AG04450 (cell line): ENCODE measurements at regions not wholly inside any gene's neighbourhood (a gene's known extent, or its start where the extent isn't known, plus 50 kb on each side); places are given as distances from the start of the nearest gene placed in this dataset.
"Not testable (repeated sequence)": the region's sequence is repeated elsewhere in the genome, so short reads cannot be mapped to it uniquely, and the experiment has no call there.

Experiments
- CTCF ChIA-PET: fragments of 300-600, 350-600 bp; formaldehyde crosslinking; extraction: SDS; loops from one replicate; lab custom pipeline; 2022; ENCODE audit warnings: antibody characterized with exemption, inconsistent platforms; lab: Charles Lee
- POLR2A ChIA-PET: fragments of 350-600 bp; formaldehyde crosslinking; extraction: SDS; loops from one replicate; lab custom pipeline; 2021; ENCODE audit warnings: antibody characterized with exemption, inconsistent platforms; lab: Yijun Ruan, JAX
- DNase-seq: peaks from one replicate; pipeline ENCODE4 v3.0.0-alpha.2; 2011; ENCODE audit warnings: low read depth, low spot score
- H3K27ac ChIP-seq: one replicate; pipeline ENCODE4 v1.5.1; 2012; ENCODE audit warnings: low read depth, low read length, control low read depth
- H3K27me3 ChIP-seq: one replicate; pipeline ENCODE4 v1.6.0; 2012; ENCODE audit warnings: low read length; ENCODE audit not compliant: control insufficient read depth, insufficient read depth
- H3K4me3 ChIP-seq: 2 replicates; pipeline ENCODE4 v1.5.1; 2011; ENCODE audit warnings: mild to moderate bottlenecking, low read depth, low read length, control low read depth
- H3K9me3 ChIP-seq: 2 replicates; pipeline ENCODE4 v1.5.1; 2012; ENCODE audit warnings: low read length; ENCODE audit not compliant: control insufficient read depth, insufficient read depth
- TF ChIP-seq, protein P1 (sequence below): IDR thresholded peaks from 2 replicates; pipeline ENCODE4 v1.5.1; 2011; ENCODE audit warnings: low read depth, low read length, control low read depth, inconsistent platforms

DNA sequence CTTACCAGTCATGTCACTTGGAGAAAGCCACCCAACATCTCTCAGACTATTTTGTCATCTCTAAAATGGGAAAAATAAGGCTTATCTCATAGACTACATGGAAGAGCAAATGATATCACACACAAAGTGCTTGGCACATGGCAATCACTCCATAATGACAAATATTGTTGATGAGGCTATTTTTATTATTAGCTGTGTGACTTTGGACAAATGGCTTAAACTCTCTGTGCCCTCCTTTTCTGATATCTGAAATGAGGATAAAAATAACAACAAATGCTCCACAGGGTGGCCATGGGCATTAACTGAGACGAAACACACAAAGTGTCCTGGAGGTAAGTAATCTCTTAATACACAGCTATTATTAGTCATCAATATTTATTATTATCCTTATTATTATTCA, 125.5 kb upstream of the HAND1 start:
- Histone ChIP-seq H3K4me3 (no peak overlapping the region), H3K27ac (no peak overlapping the region), H3K9me3 (no peaks in the 10 kb centered on the region), H3K27me3 (peaks cover 25% of the 10 kb centered on the region)
- no peak for DNase-seq
- ChIA-PET CTCF (interaction anchor here (0.6 to 1.3 kb wide), 3 partner anchors 531 to 1161 kb away, joined by 3 read pairs; no protein-coding TSS in a partner anchor), POLR2A (interaction anchor here (0.8 kb wide), 1 partner anchor 199 kb away, joined by 3 read pairs; no protein-coding TSS in a partner anchor)
- TF ChIP-seq, protein P1, sequence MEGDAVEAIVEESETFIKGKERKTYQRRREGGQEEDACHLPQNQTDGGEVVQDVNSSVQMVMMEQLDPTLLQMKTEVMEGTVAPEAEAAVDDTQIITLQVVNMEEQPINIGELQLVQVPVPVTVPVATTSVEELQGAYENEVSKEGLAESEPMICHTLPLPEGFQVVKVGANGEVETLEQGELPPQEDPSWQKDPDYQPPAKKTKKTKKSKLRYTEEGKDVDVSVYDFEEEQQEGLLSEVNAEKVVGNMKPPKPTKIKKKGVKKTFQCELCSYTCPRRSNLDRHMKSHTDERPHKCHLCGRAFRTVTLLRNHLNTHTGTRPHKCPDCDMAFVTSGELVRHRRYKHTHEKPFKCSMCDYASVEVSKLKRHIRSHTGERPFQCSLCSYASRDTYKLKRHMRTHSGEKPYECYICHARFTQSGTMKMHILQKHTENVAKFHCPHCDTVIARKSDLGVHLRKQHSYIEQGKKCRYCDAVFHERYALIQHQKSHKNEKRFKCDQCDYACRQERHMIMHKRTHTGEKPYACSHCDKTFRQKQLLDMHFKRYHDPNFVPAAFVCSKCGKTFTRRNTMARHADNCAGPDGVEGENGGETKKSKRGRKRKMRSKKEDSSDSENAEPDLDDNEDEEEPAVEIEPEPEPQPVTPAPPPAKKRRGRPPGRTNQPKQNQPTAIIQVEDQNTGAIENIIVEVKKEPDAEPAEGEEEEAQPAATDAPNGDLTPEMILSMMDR: no peak

DNA sequence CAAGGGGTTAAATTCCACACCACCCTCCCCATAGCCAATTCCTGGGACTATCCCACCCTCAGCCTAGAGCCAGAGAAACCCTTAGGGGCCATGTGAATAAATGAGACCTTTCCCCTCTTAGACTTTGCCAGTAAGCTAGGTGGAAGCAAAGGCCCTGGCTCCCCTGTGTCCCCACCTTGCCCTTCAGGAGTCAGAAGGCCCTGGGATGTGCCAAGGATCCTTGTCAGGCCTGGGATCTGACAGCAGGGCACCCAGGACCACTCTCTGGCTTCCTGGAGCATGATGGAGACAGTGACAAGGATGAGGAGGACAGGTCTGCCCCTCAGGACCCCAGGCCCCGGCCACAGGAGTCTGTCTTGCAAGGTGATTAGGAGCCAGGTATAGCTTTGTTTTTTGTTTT, 125.0 kb upstream of the HAND1 start:
- no peak overlapping the region for H3K4me3 ChIP-seq
- peaks cover 22% of the 10 kb centered on the region for H3K27me3 ChIP-seq
- POLR2A ChIA-PET: interaction anchor here (0.8 kb wide), 1 partner anchor 199 kb away, joined by 3 read pairs; no protein-coding TSS in a partner anchor
- no peaks in the 10 kb centered on the region for H3K9me3 ChIP-seq
- CTCF ChIA-PET: interaction anchor here (0.6 to 1.3 kb wide), 3 partner anchors 531 to 1161 kb away, joined by 3 read pairs; no protein-coding TSS in a partner anchor
- TF ChIP-seq, protein P1: no peak
- H3K27ac ChIP-seq: no peak overlapping the region
- no peak for DNase-seq

DNA sequence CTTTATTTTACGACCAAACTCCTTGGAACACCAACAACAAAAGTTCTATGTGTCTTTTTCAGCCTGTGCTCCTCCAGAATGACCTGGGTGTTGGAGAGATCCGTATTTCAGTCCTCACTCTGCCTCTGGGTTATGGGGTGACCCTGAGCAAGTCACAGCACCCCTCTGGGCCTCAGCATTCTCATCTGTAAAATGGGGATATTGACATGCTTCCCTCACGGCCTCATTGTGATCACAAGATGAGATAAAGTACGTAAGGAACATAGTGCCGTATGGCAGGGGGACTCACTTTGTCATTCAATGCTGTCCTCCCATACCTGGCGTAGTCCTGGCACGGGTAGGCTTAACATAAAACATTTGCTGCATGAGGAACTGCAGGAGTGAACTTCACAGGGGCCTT, 123.0 kb upstream of the HAND1 start:
- no peaks in the 10 kb centered on the region for H3K9me3 ChIP-seq
- CTCF ChIA-PET: interaction anchor here (0.6 kb wide), 1 partner anchor 268 kb away, joined by 3 read pairs; no protein-coding TSS in a partner anchor
- POLR2A ChIA-PET: no interaction called here
- no peak for DNase-seq
- H3K27ac ChIP-seq: no peak overlapping the region
- no peak overlapping the region for H3K4me3 ChIP-seq
- peaks cover 8% of the 10 kb centered on the region for H3K27me3 ChIP-seq
- TF ChIP-seq, protein P1: no peak

DNA sequence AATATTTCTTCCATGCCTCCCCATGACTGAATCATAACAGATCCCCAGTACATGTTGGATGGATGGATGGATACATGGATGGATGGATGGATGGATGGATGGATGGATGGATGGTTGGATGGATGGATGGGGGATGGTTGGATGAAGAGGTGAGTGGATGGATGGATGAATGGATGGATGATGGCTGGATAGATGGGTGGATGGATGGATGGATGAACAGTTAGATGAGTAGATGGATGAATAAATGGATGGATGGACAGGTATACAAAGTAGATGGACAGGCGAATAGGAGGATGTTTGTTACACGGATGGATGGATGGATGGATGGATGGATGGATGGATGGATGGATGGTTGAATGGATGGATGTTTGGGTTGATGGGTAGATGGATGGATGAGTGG, 120.0 kb upstream of the HAND1 start:
- CTCF ChIA-PET: no interaction called here
- peaks cover 3% of the 10 kb centered on the region for H3K27me3 ChIP-seq
- no peak overlapping the region for H3K27ac ChIP-seq
- H3K9me3 ChIP-seq: no peaks in the 10 kb centered on the region
- POLR2A ChIA-PET: no interaction called here
- no peak overlapping the region for H3K4me3 ChIP-seq
- DNase-seq: no peak
- TF ChIP-seq, protein P1: no peak

DNA sequence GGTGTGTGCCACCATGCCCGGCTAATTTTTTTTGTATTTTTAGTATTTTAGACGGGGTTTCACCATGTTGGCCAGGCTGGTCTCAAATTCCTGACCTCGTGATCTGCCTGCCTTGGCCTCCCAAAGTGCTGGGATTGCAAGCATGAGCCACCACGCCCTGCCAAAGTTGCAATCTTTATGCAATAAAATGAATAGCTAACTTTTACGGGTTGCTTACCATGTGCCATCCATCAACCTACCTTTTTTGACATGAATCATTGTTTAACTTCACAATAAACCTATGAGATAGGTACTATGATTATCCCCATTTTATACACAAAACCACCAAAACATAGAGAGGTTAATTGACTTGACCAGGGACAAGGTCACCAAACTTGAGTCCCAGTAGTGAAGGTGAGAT, 118.8 kb upstream of the HAND1 start:
- H3K27ac ChIP-seq, H3K4me3 ChIP-seq, H3K9me3 ChIP-seq, H3K27me3 ChIP-seq, POLR2A ChIA-PET, DNase-seq: not testable (repeated sequence)
- CTCF ChIA-PET: interaction anchor here (1.5 kb wide), 1 partner anchor 13 kb away, joined by 5 read pairs; no protein-coding TSS in a partner anchor
